ENCODE measurements at regions not wholly inside any gene's neighbourhood (a gene's known extent, or its start where the extent isn't known, plus 50 kb on each side); places are given as distances from the start of the nearest gene placed in this dataset.

DNA sequence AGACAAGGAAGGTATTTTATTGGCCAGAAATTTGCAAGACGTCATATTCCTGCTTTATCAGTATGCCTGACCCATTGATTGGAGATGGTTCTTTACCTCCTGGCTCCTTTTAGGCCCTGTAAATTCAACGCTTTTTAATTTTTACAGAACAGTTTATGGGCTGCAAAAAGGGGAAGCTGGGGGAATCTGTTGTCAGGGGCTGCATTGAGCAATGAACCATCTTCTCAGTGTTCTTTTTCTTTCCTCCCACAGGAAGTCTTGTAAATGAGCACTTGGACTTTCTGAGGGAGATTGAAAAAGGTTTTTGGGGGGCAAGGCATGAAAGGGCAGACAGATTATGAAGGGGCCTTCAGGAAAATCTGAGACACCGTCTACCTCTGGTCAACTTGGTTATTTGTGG is 503.6 kb upstream of the TNP1 start:
- Histone ChIP-seq H3K4me2 (no peak overlapping the region), H4K20me1 (ENCODE audit: insufficient read depth) (no peaks in the 10 kb centered on the region), H3F3A (replicated peaks; ENCODE audit: insufficient read depth) (peaks cover 38% of the 10 kb centered on the region), H3K36me3 (replicated peaks in 1 of 2; ENCODE audit: control insufficient read depth in 1 of 2, insufficient read depth in 2 of 2, low read length in 1 of 2) (no peaks in the 10 kb centered on the region), H2AFZ (ENCODE audit: low read depth) (no peak overlapping the region), H3K27me3 (ENCODE audit: insufficient read depth) (no peaks in the 10 kb centered on the region), H3K4me1 (ENCODE audit: control insufficient read depth in 1 of 2, insufficient read depth in 2 of 2, low read depth in 1 of 2, low read length in 1 of 2) (peaks cover 4 to 42% of the 10 kb centered on the region in 2 experiments), H3K79me2 (ENCODE audit: insufficient read depth) (no peaks in the 10 kb centered on the region), H3K4me3 (ENCODE audit: low read depth in 2 of 2, low read length in 1 of 2) (no peak overlapping the region), H3K27ac (ENCODE audit: low read depth in 2 of 2, low read length in 1 of 2) (no peak overlapping the region), H3K9ac (no peak overlapping the region), H3K9me3 (no peaks in the 10 kb centered on the region), H3K9me2 (no peaks in the 10 kb centered on the region)
- POLR2A ChIA-PET: no interaction called here
- DNase-seq: no peak
- CTCF ChIA-PET: no interaction called here
- TF ChIP-seq SIN3A (IDR thresholded peaks at IDR 0.05; ENCODE audit: borderline replicate concordance, low read depth, low read length) (no peak), RXRA (IDR thresholded peaks at IDR 0.05; ENCODE audit: borderline replicate concordance, low read depth) (no peak)
- 92% methylated on average over 3 of the region's 3 CpGs for WGBS (ENCODE audit: low lambda C conversion rate)

DNA sequence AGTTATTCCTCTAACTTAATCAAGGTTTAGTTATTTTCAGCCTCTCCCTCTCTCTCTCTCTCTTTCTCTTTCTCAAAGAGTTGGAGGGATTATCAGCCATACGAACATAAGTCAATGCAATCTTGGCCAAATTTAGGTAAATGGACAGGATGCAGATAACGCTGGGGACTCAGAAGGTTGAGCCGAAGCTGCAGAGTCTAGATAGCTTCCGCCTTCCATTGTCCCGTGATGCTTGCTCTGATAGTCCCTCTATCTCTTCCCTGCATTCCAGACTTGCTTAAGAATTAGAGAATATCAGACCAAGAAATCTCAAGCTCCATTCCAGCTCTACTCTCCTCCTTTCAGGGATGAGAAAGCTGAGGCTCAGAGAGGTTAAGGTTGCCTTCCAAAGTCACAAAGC is 502.8 kb upstream of the TNP1 start:
- Histone ChIP-seq H3K9ac (no peak overlapping the region), H4K20me1 (ENCODE audit: insufficient read depth) (no peaks in the 10 kb centered on the region), H3K4me2 (no peak overlapping the region), H3K9me2 (no peaks in the 10 kb centered on the region), H3F3A (replicated peaks; ENCODE audit: insufficient read depth) (peaks cover 34% of the 10 kb centered on the region), H3K4me1 (ENCODE audit: control insufficient read depth in 1 of 2, insufficient read depth in 2 of 2, low read depth in 1 of 2, low read length in 1 of 2) (peaks cover 6 to 42% of the 10 kb centered on the region in 2 experiments), H3K9me3 (no peaks in the 10 kb centered on the region), H3K27ac (ENCODE audit: low read depth in 2 of 2, low read length in 1 of 2) (no peak overlapping the region; a peak in 2 of 4 replicates), H3K36me3 (replicated peaks in 1 of 2; ENCODE audit: control insufficient read depth in 1 of 2, insufficient read depth in 2 of 2, low read length in 1 of 2) (no peaks in the 10 kb centered on the region), H3K27me3 (ENCODE audit: insufficient read depth) (no peaks in the 10 kb centered on the region), H2AFZ (ENCODE audit: low read depth) (no peak overlapping the region), H3K79me2 (ENCODE audit: insufficient read depth) (no peaks in the 10 kb centered on the region), H3K4me3 (ENCODE audit: low read depth in 2 of 2, low read length in 1 of 2) (no peak overlapping the region)
- DNase-seq: no peak
- TF ChIP-seq, protein P1, sequence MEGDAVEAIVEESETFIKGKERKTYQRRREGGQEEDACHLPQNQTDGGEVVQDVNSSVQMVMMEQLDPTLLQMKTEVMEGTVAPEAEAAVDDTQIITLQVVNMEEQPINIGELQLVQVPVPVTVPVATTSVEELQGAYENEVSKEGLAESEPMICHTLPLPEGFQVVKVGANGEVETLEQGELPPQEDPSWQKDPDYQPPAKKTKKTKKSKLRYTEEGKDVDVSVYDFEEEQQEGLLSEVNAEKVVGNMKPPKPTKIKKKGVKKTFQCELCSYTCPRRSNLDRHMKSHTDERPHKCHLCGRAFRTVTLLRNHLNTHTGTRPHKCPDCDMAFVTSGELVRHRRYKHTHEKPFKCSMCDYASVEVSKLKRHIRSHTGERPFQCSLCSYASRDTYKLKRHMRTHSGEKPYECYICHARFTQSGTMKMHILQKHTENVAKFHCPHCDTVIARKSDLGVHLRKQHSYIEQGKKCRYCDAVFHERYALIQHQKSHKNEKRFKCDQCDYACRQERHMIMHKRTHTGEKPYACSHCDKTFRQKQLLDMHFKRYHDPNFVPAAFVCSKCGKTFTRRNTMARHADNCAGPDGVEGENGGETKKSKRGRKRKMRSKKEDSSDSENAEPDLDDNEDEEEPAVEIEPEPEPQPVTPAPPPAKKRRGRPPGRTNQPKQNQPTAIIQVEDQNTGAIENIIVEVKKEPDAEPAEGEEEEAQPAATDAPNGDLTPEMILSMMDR (IDR thresholded peaks at IDR 0.05): no peak
- no peak for TF ChIP-seq TCF12 (IDR thresholded peaks at IDR 0.05)
- no peak for TF ChIP-seq TAF1 (IDR thresholded peaks at IDR 0.05; ENCODE audit: borderline replicate concordance, low read depth, low read length)
- no peak for TF ChIP-seq SMC3 (IDR thresholded peaks at IDR 0.05; ENCODE audit: low read depth, low read length)
- TF ChIP-seq, protein P2, sequence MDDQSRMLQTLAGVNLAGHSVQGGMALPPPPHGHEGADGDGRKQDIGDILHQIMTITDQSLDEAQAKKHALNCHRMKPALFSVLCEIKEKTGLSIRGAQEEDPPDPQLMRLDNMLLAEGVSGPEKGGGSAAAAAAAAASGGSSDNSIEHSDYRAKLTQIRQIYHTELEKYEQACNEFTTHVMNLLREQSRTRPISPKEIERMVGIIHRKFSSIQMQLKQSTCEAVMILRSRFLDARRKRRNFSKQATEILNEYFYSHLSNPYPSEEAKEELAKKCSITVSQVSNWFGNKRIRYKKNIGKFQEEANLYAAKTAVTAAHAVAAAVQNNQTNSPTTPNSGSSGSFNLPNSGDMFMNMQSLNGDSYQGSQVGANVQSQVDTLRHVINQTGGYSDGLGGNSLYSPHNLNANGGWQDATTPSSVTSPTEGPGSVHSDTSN (IDR thresholded peaks at IDR 0.05): no peak
- TF ChIP-seq GABPA (IDR thresholded peaks at IDR 0.05; ENCODE audit: low read depth): no peak
- no peak for TF ChIP-seq NRF1 (IDR thresholded peaks at IDR 0.05; ENCODE audit: low read depth, low read length)
- TF ChIP-seq SIN3A (IDR thresholded peaks at IDR 0.05; ENCODE audit: borderline replicate concordance, low read depth, low read length): no peak
- no peak for TF ChIP-seq ELF1 (IDR thresholded peaks at IDR 0.05)
- ChIA-PET CTCF (no interaction called here), POLR2A (interaction anchor here (0.6 kb wide), 1 partner anchor 159 kb away, joined by 3 read pairs; no protein-coding TSS in a partner anchor)
- 94% methylated on average over 5 of the region's 5 CpGs for WGBS (ENCODE audit: low lambda C conversion rate)

DNA sequence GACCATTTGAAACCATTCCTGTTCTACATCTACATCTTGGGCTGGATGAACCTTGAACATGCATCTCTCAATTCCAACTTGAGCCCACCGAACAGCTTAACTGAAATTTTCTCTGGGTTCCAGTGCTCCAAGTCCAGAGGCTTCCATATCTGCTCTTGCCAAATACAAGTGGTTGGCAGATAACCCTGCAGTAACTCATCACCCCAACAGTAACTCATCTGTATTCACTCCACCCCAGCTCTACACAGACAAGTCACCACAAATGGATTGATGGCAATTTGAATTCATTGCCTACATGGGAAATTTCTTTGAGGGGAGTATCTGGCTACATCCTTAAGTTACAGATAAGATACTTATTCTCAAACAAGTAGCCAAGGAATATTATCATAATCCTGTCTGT is 502.4 kb upstream of the TNP1 start:
- Histone ChIP-seq H3K9me3 (no peaks in the 10 kb centered on the region), H3K9me2 (no peaks in the 10 kb centered on the region), H3K79me2 (ENCODE audit: insufficient read depth) (no peaks in the 10 kb centered on the region), H3K27ac (ENCODE audit: low read depth in 2 of 2, low read length in 1 of 2) (peak overlapping the region; percentile 88; a peak in 3 of 4 replicates), H4K20me1 (ENCODE audit: insufficient read depth) (no peaks in the 10 kb centered on the region), H3K4me2 (peak overlapping the region; percentile 59), H3K27me3 (ENCODE audit: insufficient read depth) (no peaks in the 10 kb centered on the region), H3K4me3 (ENCODE audit: low read depth in 2 of 2, low read length in 1 of 2) (no peak overlapping the region), H3K4me1 (ENCODE audit: control insufficient read depth in 1 of 2, insufficient read depth in 2 of 2, low read depth in 1 of 2, low read length in 1 of 2) (peaks cover 6 to 41% of the 10 kb centered on the region in 2 experiments), H3K36me3 (replicated peaks in 1 of 2; ENCODE audit: control insufficient read depth in 1 of 2, insufficient read depth in 2 of 2, low read length in 1 of 2) (no peaks in the 10 kb centered on the region), H2AFZ (ENCODE audit: low read depth) (no peak overlapping the region), H3K9ac (no peak overlapping the region), H3F3A (replicated peaks; ENCODE audit: insufficient read depth) (peaks cover 30% of the 10 kb centered on the region)
- CTCF ChIA-PET: interaction anchor here (0.8 kb wide), 1 partner anchor 36 kb away, joined by 3 read pairs; no protein-coding TSS in a partner anchor
- DNase-seq: no peak
- 100% methylated on average over 1 of the region's 1 CpG for WGBS (ENCODE audit: low lambda C conversion rate)
- POLR2A ChIA-PET: no interaction called here
- TF ChIP-seq SIN3A (IDR thresholded peaks at IDR 0.05; ENCODE audit: borderline replicate concordance, low read depth, low read length): no peak
- no peak for TF ChIP-seq FOXM1 (IDR thresholded peaks at IDR 0.05; ENCODE audit: low read depth)
- TF ChIP-seq FOXJ3 (CRISPR knock-in tag; IDR thresholded peaks at IDR 0.05): no peak
- no peak for TF ChIP-seq YY1 (IDR thresholded peaks at IDR 0.05; ENCODE audit: low read depth)
- TF ChIP-seq, protein P3, sequence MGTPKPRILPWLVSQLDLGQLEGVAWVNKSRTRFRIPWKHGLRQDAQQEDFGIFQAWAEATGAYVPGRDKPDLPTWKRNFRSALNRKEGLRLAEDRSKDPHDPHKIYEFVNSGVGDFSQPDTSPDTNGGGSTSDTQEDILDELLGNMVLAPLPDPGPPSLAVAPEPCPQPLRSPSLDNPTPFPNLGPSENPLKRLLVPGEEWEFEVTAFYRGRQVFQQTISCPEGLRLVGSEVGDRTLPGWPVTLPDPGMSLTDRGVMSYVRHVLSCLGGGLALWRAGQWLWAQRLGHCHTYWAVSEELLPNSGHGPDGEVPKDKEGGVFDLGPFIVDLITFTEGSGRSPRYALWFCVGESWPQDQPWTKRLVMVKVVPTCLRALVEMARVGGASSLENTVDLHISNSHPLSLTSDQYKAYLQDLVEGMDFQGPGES (IDR thresholded peaks at IDR 0.05; ENCODE audit: low read depth, low read length): no peak
- TF ChIP-seq RAD21 (IDR thresholded peaks at IDR 0.05; ENCODE audit: low read length): no peak
- no peak for TF ChIP-seq MXI1 (IDR thresholded peaks at IDR 0.05; ENCODE audit: low read depth, low read length)
- no peak for TF ChIP-seq JUND (IDR thresholded peaks at IDR 0.05)
- TF ChIP-seq RCOR1 (IDR thresholded peaks at IDR 0.05; ENCODE audit: low read length): no peak
- no peak for TF ChIP-seq EZH2phosphoT487 (IDR thresholded peaks at IDR 0.05; ENCODE audit: borderline replicate concordance, low read depth)
- no peak for TF ChIP-seq TCF12 (IDR thresholded peaks at IDR 0.05)
- TF ChIP-seq, protein P4, sequence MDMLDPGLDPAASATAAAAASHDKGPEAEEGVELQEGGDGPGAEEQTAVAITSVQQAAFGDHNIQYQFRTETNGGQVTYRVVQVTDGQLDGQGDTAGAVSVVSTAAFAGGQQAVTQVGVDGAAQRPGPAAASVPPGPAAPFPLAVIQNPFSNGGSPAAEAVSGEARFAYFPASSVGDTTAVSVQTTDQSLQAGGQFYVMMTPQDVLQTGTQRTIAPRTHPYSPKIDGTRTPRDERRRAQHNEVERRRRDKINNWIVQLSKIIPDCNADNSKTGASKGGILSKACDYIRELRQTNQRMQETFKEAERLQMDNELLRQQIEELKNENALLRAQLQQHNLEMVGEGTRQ (IDR thresholded peaks at IDR 0.05; ENCODE audit: borderline replicate concordance, low read depth, low read length): no peak
